ENCODE measurements at regions not wholly inside any gene's neighbourhood (a gene's known extent, or its start where the extent isn't known, plus 50 kb on each side); places are given as distances from the start of the nearest gene placed in this dataset.

DNA sequence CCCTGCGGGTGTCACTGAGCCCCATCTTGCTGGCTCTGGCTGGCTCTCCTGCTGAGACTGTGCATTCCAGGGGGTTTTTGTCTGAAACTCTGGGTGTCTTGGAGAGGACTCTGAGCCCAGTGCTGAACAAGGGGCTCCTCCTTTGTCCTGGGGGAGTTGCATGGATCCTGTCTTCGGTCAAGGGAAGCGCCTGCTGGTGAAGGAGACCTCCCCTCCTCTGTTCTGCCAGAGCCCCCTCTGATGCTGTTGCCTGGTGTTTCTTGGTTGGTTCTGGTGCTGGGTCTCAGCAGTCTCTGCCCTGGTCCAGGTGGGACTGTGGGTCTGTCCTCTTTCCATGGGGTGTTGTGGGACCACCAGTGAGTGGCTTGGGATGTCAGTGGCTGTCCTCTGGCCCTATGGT lies 380.9 kb downstream of the TMEM121 start:
- TF ChIP-seq, protein P1, sequence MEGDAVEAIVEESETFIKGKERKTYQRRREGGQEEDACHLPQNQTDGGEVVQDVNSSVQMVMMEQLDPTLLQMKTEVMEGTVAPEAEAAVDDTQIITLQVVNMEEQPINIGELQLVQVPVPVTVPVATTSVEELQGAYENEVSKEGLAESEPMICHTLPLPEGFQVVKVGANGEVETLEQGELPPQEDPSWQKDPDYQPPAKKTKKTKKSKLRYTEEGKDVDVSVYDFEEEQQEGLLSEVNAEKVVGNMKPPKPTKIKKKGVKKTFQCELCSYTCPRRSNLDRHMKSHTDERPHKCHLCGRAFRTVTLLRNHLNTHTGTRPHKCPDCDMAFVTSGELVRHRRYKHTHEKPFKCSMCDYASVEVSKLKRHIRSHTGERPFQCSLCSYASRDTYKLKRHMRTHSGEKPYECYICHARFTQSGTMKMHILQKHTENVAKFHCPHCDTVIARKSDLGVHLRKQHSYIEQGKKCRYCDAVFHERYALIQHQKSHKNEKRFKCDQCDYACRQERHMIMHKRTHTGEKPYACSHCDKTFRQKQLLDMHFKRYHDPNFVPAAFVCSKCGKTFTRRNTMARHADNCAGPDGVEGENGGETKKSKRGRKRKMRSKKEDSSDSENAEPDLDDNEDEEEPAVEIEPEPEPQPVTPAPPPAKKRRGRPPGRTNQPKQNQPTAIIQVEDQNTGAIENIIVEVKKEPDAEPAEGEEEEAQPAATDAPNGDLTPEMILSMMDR (IDR thresholded peaks at IDR 0.05), result no peak
- TF ChIP-seq POLR2A (IDR thresholded peaks at IDR 0.05), result no peak

Measured in testis (tissue), 2 donors.